ENCODE measurements at regions not wholly inside any gene's neighbourhood (a gene's known extent, or its start where the extent isn't known, plus 50 kb on each side); places are given as distances from the start of the nearest gene placed in this dataset.
"Not testable (repeated sequence)": the region's sequence is repeated elsewhere in the genome, so short reads cannot be mapped to it uniquely, and the experiment has no call there.

- DNase-seq (ENCODE audit: low read depth) = not testable (repeated sequence)
These were observed 176.5 kb upstream of the B3GAT1 start for GRCh38 chr11:134588460-134589110.

DNA sequence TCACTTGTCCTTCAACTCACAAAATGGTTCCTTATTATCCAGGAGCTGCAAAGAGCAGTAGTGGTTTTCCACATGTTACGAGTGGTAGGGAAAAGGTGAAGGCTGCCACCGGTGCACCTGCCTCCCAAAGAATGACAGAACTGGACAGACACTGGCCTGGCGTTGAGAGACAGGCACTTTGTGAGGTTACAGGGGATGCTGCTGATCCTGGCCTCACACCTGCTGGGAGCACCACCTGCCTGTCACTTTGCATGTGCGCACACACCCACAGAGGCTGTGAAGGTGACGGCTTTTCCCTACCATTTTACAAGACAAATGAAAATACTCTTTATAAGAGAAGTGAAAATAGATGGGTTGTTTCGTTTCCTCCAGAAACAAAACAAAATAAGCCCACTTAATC is 175.3 kb upstream of the B3GAT1 start:
- no peak for DNase-seq (ENCODE audit: low read depth)

- no peak for DNase-seq (ENCODE audit: low read depth)
These were observed 174.7 kb upstream of the B3GAT1 start for GRCh38 chr11:134586726-134587125.

DNA sequence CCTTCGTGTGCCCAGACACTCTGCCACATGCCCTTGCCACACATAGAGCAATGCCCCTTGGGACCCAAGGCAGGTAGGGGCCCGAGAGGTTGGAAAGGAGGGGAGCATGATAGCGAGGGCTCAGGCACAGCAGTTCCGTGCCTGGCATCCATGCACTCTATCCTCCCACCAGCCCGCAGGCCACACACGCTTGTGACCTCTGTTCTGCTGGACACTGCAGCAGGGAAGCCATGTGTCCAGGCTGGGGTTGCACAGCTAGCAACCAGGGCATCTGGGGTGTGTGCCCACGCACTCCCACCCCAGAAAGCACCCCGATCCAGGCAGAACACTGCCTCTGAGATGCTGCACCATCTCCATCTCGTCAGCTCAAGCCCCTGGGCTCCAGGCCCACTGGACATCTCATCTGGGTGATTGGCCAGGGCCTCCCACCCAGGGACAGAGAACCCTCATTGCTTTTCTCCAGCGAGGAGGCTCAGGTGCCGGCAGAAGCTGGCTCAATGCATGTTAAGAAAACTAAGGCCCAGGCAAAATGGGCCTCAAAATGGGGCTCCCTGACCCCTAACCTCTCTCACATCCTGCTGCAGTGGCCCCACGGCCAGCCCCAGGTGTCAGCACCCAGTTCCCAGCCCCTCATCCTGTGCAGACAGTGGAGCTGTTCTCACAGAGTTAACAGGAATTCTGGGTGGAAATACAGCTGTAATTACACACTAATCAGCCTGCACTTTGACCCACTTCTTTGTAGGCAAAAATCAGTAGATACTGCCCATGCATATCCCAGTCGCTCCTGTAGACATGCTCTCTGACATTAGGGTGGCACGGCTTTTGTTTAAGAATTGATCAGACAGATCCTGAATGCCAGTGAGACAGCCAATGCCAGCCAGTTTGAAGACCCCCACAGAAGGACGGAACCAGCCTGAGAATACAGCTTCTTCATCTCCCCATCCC is 173.9 kb upstream of the B3GAT1 start:
- DNase-seq (ENCODE audit: low read depth) = no peak

- no peak for DNase-seq (ENCODE audit: low read depth)
These were observed 172.8 kb upstream of the B3GAT1 start for GRCh38 chr11:134584706-134585445.

DNA sequence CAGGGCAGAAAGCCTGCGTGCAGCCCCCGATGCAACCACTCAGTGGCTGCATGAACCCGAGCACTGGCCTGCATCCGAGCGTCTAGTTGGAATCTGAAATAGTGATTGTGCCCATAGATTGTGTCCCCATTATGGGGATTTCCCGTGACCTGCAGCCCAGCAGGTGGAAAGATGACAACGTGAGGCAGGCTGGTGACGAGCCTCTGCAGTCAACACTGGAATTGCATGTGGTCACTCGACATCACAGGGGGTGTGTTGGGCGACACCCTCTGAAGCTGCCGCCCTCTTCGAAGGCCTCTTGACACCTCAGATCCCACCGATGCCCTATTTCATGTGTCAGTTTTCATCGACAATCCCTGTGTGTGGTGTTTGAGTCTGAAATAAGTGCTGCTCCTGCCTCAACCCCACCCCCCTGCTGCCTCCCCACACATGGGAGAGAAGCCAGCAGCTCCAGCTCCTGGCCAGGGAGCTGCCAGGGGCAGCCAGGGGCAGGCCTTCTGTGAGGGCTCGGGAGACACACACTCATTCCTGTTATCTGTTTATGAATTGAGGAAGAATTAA is 172.0 kb upstream of the B3GAT1 start:
- no peak for DNase-seq (ENCODE audit: low read depth)

DNA sequence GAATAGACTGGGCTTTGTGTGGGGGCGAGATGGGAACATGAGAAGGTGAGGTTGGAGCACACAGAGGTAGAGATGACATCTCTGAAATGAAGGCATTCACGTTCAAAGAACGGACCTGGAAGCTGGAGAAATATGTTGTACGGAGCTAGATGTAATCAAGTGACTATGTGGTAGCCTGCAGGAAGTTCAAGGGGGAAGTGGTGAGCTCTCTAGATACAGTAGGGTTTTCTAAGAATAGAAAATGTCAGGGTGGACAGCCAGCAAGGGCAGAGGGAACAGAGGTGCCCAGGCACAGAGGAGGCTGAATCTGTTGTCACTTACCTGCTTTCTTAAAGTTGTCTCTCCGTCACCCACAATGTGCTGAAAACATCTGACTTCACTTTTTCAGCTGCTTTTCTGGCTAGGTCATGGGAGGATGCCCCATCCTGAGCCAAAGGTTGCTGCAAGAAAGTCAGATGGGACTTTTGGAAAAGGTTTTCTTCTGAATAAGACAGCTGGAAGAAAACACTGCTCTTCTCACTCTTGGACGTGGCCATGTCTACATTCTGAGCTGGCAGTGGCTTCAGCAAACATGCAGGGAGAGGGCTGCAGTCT is 171.5 kb upstream of the B3GAT1 start:
- DNase-seq (ENCODE audit: low read depth) = no peak

DNA sequence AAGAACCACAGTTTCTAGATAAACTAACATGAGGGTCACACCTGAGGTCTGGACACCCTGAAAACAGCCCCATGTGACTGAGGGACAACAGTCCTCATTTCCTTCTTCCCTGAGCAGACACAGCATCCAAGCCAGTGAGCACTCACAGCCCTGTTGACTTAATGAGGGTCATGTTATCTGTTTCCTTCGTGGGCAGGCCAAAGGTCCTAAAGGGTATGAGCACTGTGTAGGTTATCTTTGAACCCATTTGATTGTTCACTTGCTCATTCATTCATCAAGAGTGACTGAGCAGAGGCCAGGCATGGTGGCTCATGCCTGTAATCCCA is 170.7 kb upstream of the B3GAT1 start:
- DNase-seq (ENCODE audit: low read depth) = no peak

DNA sequence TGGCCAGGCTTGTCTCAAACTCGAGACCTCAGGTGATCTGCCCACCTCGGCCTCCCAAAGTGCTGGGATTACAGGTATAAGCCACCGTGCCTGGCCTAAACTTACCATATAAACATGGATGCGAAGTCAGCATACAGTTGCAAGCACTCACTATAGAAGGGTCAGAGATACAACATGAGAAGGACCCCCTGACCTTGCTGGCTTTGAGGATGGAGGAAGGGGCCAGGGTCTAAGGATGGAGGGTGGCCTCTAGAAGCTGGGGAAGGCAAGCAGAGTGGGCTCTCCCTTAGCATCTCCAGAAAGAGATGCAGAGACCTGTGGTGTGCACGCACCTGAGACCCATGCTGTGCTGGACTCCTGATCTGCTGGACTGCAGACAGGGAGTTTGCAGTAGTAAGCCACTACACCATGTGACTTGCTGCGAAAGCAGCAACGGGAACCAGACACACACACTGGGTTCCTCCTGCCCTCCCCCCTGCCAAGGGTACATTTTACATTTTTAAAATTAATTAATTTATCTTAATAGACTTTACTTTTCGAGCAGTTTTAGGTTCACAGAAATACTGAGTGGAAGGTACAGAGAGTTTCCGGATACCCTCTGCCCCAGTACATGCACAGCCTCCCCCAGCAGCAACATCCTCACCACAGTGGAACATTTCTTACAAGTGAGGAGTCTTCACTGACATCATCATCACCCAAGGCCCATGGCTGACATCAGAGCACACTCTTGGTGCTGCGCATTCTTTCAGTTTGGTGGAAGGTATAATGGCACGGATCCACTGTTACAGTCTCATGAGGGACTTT is 170.1 kb upstream of the B3GAT1 start:
- no peak for DNase-seq (ENCODE audit: low read depth)

- no peak for DNase-seq (ENCODE audit: low read depth)
These were observed 169.1 kb upstream of the B3GAT1 start for GRCh38 chr11:134581121-134581626.

DNA sequence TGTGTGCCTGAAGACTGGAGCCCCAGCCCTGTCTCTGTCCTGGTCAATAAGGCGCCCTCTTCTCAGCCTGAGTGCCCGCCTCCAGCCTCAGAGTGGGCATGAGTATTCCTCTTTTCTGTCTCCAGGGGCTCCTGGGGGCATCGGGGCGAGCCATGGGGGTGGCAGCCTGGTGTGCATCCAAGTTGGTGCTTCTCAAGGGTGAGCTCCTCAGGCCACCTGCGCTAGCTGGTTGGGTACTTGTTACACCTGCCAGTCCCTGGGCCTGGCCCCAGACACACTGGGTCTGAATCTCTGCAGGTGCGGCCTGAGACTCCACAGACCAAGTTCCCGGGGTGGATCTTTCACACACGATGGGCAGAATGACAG is 168.6 kb upstream of the B3GAT1 start:
- DNase-seq (ENCODE audit: low read depth) = no peak

- no peak for DNase-seq (ENCODE audit: low read depth)
These were observed 167.9 kb upstream of the B3GAT1 start for GRCh38 chr11:134579724-134580609.

DNA sequence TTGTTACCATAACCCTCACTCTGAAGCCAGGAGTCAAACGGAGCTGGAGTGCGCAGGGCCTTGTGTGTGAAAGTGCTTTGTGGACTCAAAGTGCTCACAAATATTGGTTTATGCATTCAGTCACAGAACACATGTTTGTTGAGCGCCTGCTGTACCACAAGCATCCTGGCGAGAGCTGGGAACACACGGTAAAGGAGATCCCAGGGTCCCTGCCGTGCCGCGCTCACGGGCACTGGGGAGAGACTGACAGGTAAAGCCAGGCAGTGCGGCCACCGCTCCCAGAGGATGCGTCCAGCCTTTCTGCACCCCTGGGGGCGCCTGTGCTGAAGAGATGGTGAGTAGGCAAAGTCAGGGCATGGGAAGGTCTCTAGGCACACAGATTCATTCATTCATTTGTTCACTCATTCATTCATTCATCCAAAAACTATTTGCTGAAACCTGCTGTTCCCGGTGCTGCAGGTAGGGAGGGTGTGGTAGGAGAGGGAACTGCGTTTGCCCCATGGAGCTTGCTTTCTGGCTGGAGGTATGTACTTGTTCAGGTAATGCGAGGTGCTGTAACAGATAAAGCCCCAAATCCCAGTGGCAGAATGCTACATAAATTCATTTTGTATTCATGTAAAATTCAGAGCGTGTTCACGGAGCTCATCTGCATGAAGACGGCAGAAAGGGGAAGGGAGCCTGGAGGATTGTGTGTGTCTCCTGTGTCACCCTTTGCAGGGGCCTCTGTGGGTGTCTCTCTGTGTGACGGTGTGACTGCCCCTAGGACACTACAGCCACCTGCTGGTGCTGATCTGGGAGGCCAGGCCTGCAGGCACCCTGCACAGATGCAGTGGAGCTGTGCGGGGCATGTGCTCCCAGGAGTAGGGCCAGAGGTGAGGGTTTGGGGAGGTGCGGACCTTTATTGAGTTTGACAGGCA is 167.0 kb upstream of the B3GAT1 start:
- no peak for DNase-seq (ENCODE audit: low read depth)

GRCh38 chr11:134577751-134578395 is 165.8 kb upstream of the B3GAT1 start:
- no peak for DNase-seq (ENCODE audit: low read depth)

- DNase-seq (ENCODE audit: low read depth) = no peak
These were observed 164.7 kb upstream of the B3GAT1 start for GRCh38 chr11:134576721-134577171.

DNA sequence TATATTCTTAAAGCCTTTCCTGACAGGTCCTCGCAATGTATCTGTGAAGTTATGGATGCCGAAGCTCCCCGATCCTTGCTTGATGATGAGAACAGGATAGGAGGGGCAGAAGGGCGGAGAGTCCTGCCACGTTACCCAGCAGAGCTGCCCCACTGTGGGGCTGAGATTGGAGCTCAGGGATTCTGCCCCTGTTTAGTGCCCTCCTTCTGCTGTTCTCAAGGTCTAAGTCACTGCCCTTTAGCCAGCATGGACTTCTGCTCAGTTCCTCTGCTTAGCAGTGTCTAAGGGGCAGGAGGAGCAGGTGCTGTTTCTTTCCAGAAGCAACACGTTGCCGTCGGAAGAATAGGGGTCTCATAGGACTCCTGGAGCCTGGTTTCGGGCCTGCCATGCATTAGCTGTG is 164.2 kb upstream of the B3GAT1 start:
- no peak for DNase-seq (ENCODE audit: low read depth)

DNA sequence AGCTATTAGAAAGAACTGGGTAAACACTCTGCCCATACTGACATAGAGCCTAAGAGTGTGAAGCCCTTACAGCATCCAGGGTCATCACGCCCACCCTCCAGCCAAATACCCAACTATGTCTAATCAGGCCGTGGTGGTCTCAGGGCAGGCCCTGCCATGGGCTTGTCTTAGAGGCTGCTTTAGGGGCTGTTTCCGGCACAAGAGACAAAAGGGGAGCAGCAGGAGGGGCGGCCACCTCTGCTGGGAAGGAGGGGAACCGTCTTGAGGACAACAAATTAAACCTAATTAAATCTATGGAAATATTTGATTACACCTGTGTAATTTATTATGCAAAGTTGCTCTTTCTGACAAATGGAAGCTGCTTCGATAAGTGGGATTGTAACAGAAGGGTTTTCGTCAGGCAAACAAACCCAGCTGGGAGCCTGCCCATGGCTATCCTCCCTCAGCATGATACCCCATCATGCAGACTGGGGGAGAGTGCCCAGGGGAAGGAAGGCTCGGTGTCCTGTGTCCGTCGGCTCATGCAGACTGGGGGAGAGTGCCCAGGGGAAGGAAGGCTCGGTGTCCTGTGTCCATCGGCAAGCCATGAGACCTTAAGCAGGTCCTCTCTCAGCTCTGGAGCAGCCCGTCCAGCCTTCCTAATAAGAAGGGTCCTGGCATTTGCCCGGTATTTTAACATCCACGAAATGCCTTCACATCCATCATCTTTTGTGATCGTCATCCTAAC is 163.6 kb upstream of the B3GAT1 start:
- no peak for DNase-seq (ENCODE audit: low read depth)

DNA sequence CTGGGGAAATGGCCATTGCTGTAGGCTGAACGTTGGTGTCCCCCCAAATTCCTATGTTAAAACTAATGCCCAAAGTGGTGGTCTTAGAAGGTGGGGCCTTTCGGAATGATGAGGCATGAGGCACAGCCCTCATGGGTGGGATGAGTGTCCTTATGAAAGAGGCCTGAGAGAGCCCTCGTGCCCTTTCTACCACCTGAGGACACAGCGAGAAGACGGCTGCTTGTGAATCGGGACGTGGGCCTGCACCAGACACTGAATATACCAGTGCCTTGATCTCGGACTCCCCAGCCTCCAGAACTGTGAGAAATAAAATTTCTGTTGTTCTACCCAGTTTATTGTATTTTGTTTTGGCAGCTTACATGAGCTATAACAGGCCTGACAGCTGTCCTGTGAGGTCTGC is 162.9 kb upstream of the B3GAT1 start:
- no peak for DNase-seq (ENCODE audit: low read depth)

Data from ELR (cell line).